Kidney (tissue), 13 donors: ENCODE measurements at regions not wholly inside any gene's neighbourhood (a gene's known extent, or its start where the extent isn't known, plus 50 kb on each side); places are given as distances from the start of the nearest gene placed in this dataset.

ENCODE experiments used
- DNase-seq, 5 donors: peaks; one replicate each; pipeline ENCODE4 v3.0.0-alpha.2; 2013 to 2020
- FAIRE-seq: peaks from 2 replicates; lab custom pipeline; 2012; peaks lifted over from hg19 to GRCh38; lab: Jason Lieb, UNC
- H3K27ac ChIP-seq, 2 donors: one replicate each; pipeline ENCODE4 v1.7.0; 2013; ENCODE audit warnings: low read depth in 2 of 2, low read length in 2 of 2, inconsistent platforms in 1 of 2
- H3K27me3 ChIP-seq: one replicate; pipeline ENCODE4 v1.7.1; 2013; ENCODE audit warnings: low read length, inconsistent platforms; ENCODE audit not compliant: control insufficient read depth, insufficient read depth
- H3K36me3 ChIP-seq, 3 donors: one replicate each; pipeline versions ENCODE4 v1.7.0 to v1.7.1; 2013; ENCODE audit warnings: low read length in 3 of 3, control low read depth in 1 of 3, inconsistent platforms in 1 of 3; ENCODE audit not compliant: insufficient read depth in 3 of 3, control insufficient read depth in 2 of 3
- H3K4me1 ChIP-seq, 3 donors: one replicate each; pipeline versions ENCODE4 v1.7.0 to v1.7.1; 2013; ENCODE audit warnings: low read length in 3 of 3, inconsistent platforms in 1 of 3, low read depth in 1 of 3; ENCODE audit not compliant: control insufficient read depth in 2 of 3, insufficient read depth in 2 of 3
- H3K4me3 ChIP-seq, 3 donors: one replicate each; pipeline versions ENCODE4 v1.7.0 to v1.8.1; 2013; ENCODE audit warnings: low read length in 3 of 3, control low read depth in 1 of 3, inconsistent platforms in 1 of 3
- H3K9ac ChIP-seq, 3 donors: one replicate each; pipeline versions ENCODE4 v1.7.0 to v1.7.1; 2013; ENCODE audit warnings: low read length in 3 of 3, control low read depth in 1 of 3, inconsistent platforms in 1 of 3
- H3K9me3 ChIP-seq, 3 donors: one replicate each; pipeline versions ENCODE4 v1.7.0 to v1.7.1; 2013; ENCODE audit warnings: low read length in 3 of 3, control low read depth in 1 of 3, inconsistent platforms in 1 of 3; ENCODE audit not compliant: control insufficient read depth in 2 of 3, insufficient read depth in 1 of 3
- CTCF ChIP-seq: IDR thresholded peaks from 3 replicates; pipeline ENCODE4 v1.5.1; 2012; ENCODE audit warnings: mild to moderate bottlenecking, moderate library complexity, borderline replicate concordance; ENCODE audit not compliant: insufficient read depth; ENCODE audit errors: extremely low read depth
- intact Hi-C: fragments of 100-400 bp; cut with DNase I; formaldehyde crosslinking; loops from one replicate; pipeline ENCODE4 v1.11.1; 2022
- donor health status: control.
- donor health status: control.
- donor health status: control.
- donor health status: control.
- donor health status: control.
- donor health status: DM: yes; HTN: yes; CAD: no.
- donor health status: Normal renal cell carcinoma (clear cell type).

GRCh38 chr12:92442782-92443181 is 260.0 kb upstream of the PLEKHG7 start:
- no peak for TF ChIP-seq CTCF
- no peaks in the 10 kb centered on the region for H3K36me3 ChIP-seq
- H3K4me3 ChIP-seq = no peak overlapping the region
- H3K27me3 ChIP-seq = no peaks in the 10 kb centered on the region
- no peaks in the 10 kb centered on the region for H3K4me1 ChIP-seq
- H3K9me3 ChIP-seq = no peaks in the 10 kb centered on the region
- FAIRE-seq (no peak), DNase-seq (no peak)
- intact Hi-C loops = no loop called here
- H3K9ac ChIP-seq = no peak overlapping the region
- no peak overlapping the region for H3K27ac ChIP-seq

GRCh38 chr12:92440072-92440471 is 262.7 kb upstream of the PLEKHG7 start:
- intact Hi-C loops = no loop called here
- H3K9ac ChIP-seq = no peak overlapping the region
- no peaks in the 10 kb centered on the region for H3K4me1 ChIP-seq
- FAIRE-seq (no peak), DNase-seq (no peak)
- no peaks in the 10 kb centered on the region for H3K9me3 ChIP-seq
- no peaks in the 10 kb centered on the region for H3K27me3 ChIP-seq
- no peaks in the 10 kb centered on the region for H3K36me3 ChIP-seq
- no peak overlapping the region for H3K27ac ChIP-seq
- no peak overlapping the region for H3K4me3 ChIP-seq
- no peak for TF ChIP-seq CTCF

- H3K36me3 ChIP-seq = no peaks in the 10 kb centered on the region
- H3K27ac ChIP-seq = no peak overlapping the region
- TF ChIP-seq CTCF = no peak
- no peak for FAIRE-seq
- no peaks in the 10 kb centered on the region for H3K27me3 ChIP-seq
- DNase-seq = no peak
- H3K9me3 ChIP-seq = no peaks in the 10 kb centered on the region
- H3K4me3 ChIP-seq = no peak overlapping the region
- intact Hi-C loops = no loop called here
- H3K9ac ChIP-seq = no peak overlapping the region
- no peaks in the 10 kb centered on the region for H3K4me1 ChIP-seq
Observed at GRCh38 chr12:92439420-92439805, 263.4 kb upstream of the PLEKHG7 start.
